K562 (cell line): ENCODE measurements at regions not wholly inside any gene's neighbourhood (a gene's known extent, or its start where the extent isn't known, plus 50 kb on each side); places are given as distances from the start of the nearest gene placed in this dataset. TPM values are rescaled to one million over a fixed set of nuclear protein-coding genes. Genes with fewer than 3 reads are reported as not detected.
"Not testable (repeated sequence)": the region's sequence is repeated elsewhere in the genome, so short reads cannot be mapped to it uniquely, and the experiment has no call there.

Experiments used
- ATAC-seq: fragments of 200-7000 bp; cut with Tn5 transposase; 3 replicates; pipeline ENCODE4 v1.9.1; 2020; ENCODE audit warnings: moderate library complexity
- BruUV-seq: library from RNA; stranded (reverse); fragments of 400-500 nt; replicated peaks from 2 replicates; lab custom pipeline; 2021; lab: Mats Ljungman, UMichigan
- CTCF ChIA-PET: fragments of 300-600 bp; formaldehyde crosslinking; extraction: SDS; loops from one replicate; lab custom pipeline; 2021; ENCODE audit warnings: low intra/inter-chr PET ratio; lab: Yijun Ruan, JAX
- POLR2A ChIA-PET: fragments of 300-600, 350-650 bp; sonication (Branson Sonifier 250); formaldehyde crosslinking; extraction: SDS; loops from one replicate; lab custom pipeline; 2021; ENCODE audit warnings: antibody characterized with exemption, inconsistent platforms; lab: Yijun Ruan, JAX
- DNase-seq, 4 experiments: peaks; one replicate each; pipeline versions ENCODE4 v3.0.0 to v3.0.0-alpha.2; 2011 to 2018; ENCODE audit warnings: low spot score in 3 of 4, mixed read lengths in 3 of 4; ENCODE audit errors: extremely low read depth in 1 of 4
- FAIRE-seq: peaks from 2 replicates; lab custom pipeline; 2011; peaks lifted over from hg19 to GRCh38; lab: Jason Lieb, UNC
- H2AFZ ChIP-seq: 2 replicates; pipeline ENCODE4 v1.6.0; 2011; ENCODE audit warnings: low read depth, low read length, control low read depth, inconsistent platforms
- H3K27ac ChIP-seq: fragments of 200-600 bp; 3 replicates; pipeline ENCODE4 v1.8.0; 2011; ENCODE audit warnings: low read depth, mild to moderate bottlenecking, control low read depth, inconsistent platforms, low read length, moderate library complexity, mixed read lengths; ENCODE audit errors: extremely low read depth
- H3K27me3 ChIP-seq, 2 experiments: fragments of 300-600 bp in 1 of 2; 2 replicates in 1 of 2; 3 replicates in 1 of 2; pipeline versions ENCODE4 v1.6.0 to v1.8.0; 2011; ENCODE audit warnings: inconsistent platforms in 2 of 2, low read length in 2 of 2, mild to moderate bottlenecking in 1 of 2, mixed read lengths in 1 of 2, moderate library complexity in 1 of 2; ENCODE audit not compliant: control insufficient read depth in 2 of 2, insufficient read depth in 2 of 2
- H3K36me3 ChIP-seq: fragments of 300-600 bp; 3 replicates; pipeline ENCODE4 v1.8.0; 2011; ENCODE audit warnings: mild to moderate bottlenecking, low read length, inconsistent platforms; ENCODE audit not compliant: control insufficient read depth, insufficient read depth
- H3K4me1 ChIP-seq, 2 experiments: fragments of 200-600 bp in 1 of 2; replicated peaks in 1 of 2; 2 replicates in 1 of 2; 3 replicates in 1 of 2; pipeline versions ENCODE4 v1.5.1 to v1.8.0; 2011; ENCODE audit warnings: inconsistent platforms in 2 of 2, low read length in 2 of 2, mild to moderate bottlenecking in 1 of 2, mixed read lengths in 1 of 2, moderate library complexity in 1 of 2; ENCODE audit not compliant: control insufficient read depth in 2 of 2, insufficient read depth in 2 of 2
- H3K4me2 ChIP-seq: 2 replicates; pipeline ENCODE4 v1.6.1; 2011; ENCODE audit warnings: low read length, control low read depth, inconsistent platforms, mixed read lengths; ENCODE audit not compliant: insufficient read depth
- H3K4me3 ChIP-seq: fragments of 200-600 bp; sonication (generic), shearing (Covaris generic); 2 replicates; pipeline ENCODE4 v1.5.1; 2016; ENCODE audit warnings: control low read depth, inconsistent platforms
- H3K79me2 ChIP-seq: fragments of 200-600 bp; 3 replicates; pipeline ENCODE4 v1.8.0; 2011; ENCODE audit warnings: low read length, inconsistent platforms; ENCODE audit not compliant: control insufficient read depth, insufficient read depth
- H3K9ac ChIP-seq, 2 experiments: 2 replicates each; pipeline versions ENCODE4 v1.6.0 to v1.6.1; 2011; ENCODE audit warnings: low read depth in 2 of 2, low read length in 2 of 2, control low read depth in 1 of 2, inconsistent platforms in 1 of 2, mild to moderate bottlenecking in 1 of 2, mixed read lengths in 1 of 2; ENCODE audit not compliant: insufficient read depth in 1 of 2
- H3K9me1 ChIP-seq: one replicate; pipeline ENCODE4 v1.6.0; 2011; ENCODE audit warnings: inconsistent platforms, mild to moderate bottlenecking, low read length, moderate library complexity; ENCODE audit not compliant: control insufficient read depth, insufficient read depth
- H3K9me3 ChIP-seq: replicated peaks from 2 replicates; pipeline ENCODE4 v1.5.1; 2011; ENCODE audit warnings: low read depth, low read length, inconsistent platforms; ENCODE audit not compliant: control insufficient read depth, insufficient read depth
- H4K20me1 ChIP-seq: replicated peaks from 2 replicates; pipeline ENCODE4 v1.6.1; 2011; ENCODE audit warnings: low read length, inconsistent platforms, mixed read lengths; ENCODE audit not compliant: control insufficient read depth, insufficient read depth
- CREBBP ChIP-seq: IDR thresholded peaks from one replicate; pipeline ENCODE4 v1.6.1; 2012; ENCODE audit warnings: low read depth, mild to moderate bottlenecking, control low read depth, inconsistent platforms, low read length
- WGBS: fragments of 100-300 bp; shearing (Covaris generic); methylation state at CpG from one replicate; pipeline ENCODE4 v1.1.6; 2016; ENCODE audit warnings: low coverage, mixed read lengths; ENCODE audit not compliant: insufficient coverage; ENCODE audit errors: missing lambda C conversion rate; 5-methylcytosine and 5-hydroxymethylcytosine counted together
- in situ Hi-C: fragments of 300-500 bp; cut with MboI; formaldehyde crosslinking; loops from 4 replicates; pipeline ENCODE4 v1.15.0; 2018; ENCODE audit warnings: inconsistent platforms, mixed read lengths
- intact Hi-C: fragments of 100-400 bp; cut with micrococcal nuclease; formaldehyde crosslinking; loops from 2 replicates; pipeline ENCODE4 v1.14.2; 2022
- microRNA counts: library from miRNA; unstranded; fragments of <30 nt; microRNA quantifications from one replicate; lab custom pipeline; 2016
- microRNA-seq: library from miRNA; unstranded; fragments of <30 nt; microRNA quantifications from one replicate; pipeline ENCODE4, GENCODE V29; 2018; ENCODE audit warnings: borderline microRNAs expressed
- small RNA-seq: library from RNA; depleted of rRNA; stranded (forward); fragments of <200 nt; gene quantifications from one replicate; pipeline ENCODE3, GENCODE V24; 2014
- TF ChIP-seq, protein P1 (sequence below): sonication (generic); IDR thresholded peaks from 2 replicates; pipeline ENCODE4 v1.6.1; 2016

DNA sequence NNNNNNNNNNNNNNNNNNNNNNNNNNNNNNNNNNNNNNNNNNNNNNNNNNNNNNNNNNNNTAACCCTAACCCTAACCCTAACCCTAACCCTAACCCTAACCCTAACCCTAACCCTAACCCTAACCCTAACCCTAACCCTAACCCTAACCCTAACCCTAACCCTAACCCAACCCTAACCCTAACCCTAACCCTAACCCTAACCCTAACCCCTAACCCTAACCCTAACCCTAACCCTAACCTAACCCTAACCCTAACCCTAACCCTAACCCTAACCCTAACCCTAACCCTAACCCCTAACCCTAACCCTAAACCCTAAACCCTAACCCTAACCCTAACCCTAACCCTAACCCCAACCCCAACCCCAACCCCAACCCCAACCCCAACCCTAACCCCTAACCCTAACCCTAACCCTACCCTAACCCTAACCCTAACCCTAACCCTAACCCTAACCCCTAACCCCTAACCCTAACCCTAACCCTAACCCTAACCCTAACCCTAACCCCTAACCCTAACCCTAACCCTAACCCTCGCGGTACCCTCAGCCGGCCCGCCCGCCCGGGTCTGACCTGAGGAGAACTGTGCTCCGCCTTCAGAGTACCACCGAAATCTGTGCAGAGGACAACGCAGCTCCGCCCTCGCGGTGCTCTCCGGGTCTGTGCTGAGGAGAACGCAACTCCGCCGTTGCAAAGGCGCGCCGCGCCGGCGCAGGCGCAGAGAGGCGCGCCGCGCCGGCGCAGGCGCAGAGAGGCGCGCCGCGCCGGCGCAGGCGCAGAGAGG, 441.3 kb downstream of the OR4F29 start:
- no CpG with 5 or more reads among the region's 37 CpGs for WGBS
- in situ Hi-C loops, H3K79me2 ChIP-seq, intact Hi-C loops, BruUV-seq, POLR2A ChIA-PET, H3K27ac ChIP-seq, H3K36me3 ChIP-seq, CTCF ChIA-PET, H3K4me3 ChIP-seq, H3K4me2 ChIP-seq, DNase-seq, H2AFZ ChIP-seq, ATAC-seq, H3K9ac ChIP-seq, H3K27me3 ChIP-seq, H3K9me3 ChIP-seq, FAIRE-seq, H4K20me1 ChIP-seq, H3K9me1 ChIP-seq, H3K4me1 ChIP-seq: not testable (repeated sequence)
- TF ChIP-seq, protein P1, sequence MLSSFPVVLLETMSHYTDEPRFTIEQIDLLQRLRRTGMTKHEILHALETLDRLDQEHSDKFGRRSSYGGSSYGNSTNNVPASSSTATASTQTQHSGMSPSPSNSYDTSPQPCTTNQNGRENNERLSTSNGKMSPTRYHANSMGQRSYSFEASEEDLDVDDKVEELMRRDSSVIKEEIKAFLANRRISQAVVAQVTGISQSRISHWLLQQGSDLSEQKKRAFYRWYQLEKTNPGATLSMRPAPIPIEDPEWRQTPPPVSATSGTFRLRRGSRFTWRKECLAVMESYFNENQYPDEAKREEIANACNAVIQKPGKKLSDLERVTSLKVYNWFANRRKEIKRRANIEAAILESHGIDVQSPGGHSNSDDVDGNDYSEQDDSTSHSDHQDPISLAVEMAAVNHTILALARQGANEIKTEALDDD, result peak; percentile 79
- TF ChIP-seq CREBBP, result peak; percentile 35

MicroRNAs encoded in the stretch of these regions (microRNA counts, 767-probe panel; counts per million panel counts)
- microRNA hsa-miR-1302 (lab: Ali Mortazavi, UCI), result not detected

Small RNAs in the stretch of these regions (microRNA-seq; reads per million reads assigned to microRNA genes)
- gene MIR6859-1 (not detected), gene MIR6859-2 (not detected)

Small RNAs in the stretch of these regions (small RNA-seq; reads per million reads assigned to genes)
- gene AL627309.7 (not detected), gene MIR6859-1 (not detected), gene MIR6859-2 (not detected), gene RNU6-1100P (not detected)
